ENCODE measurements at regions not wholly inside any gene's neighbourhood (a gene's known extent, or its start where the extent isn't known, plus 50 kb on each side); places are given as distances from the start of the nearest gene placed in this dataset.

GRCh38 chr12:68530299-68530698 lies 80.4 kb upstream of the RAP1B start:
- no peak for TF ChIP-seq ZNF292 (tag by site-specific recombination; IDR thresholded peaks at IDR 0.05; ENCODE audit: borderline replicate concordance, low read depth)
- no peak for TF ChIP-seq WT1 (tag by site-specific recombination; IDR thresholded peaks at IDR 0.05)
- no peak for TF ChIP-seq CTCF (tag by site-specific recombination; IDR thresholded peaks at IDR 0.05)
- no peak for TF ChIP-seq ZNF624 (tag by site-specific recombination; IDR thresholded peaks at IDR 0.05)
- no peak for TF ChIP-seq SETDB1 (IDR thresholded peaks at IDR 0.05; ENCODE audit: insufficient read length, low read length)
- TF ChIP-seq ZNF571 (tag by site-specific recombination; IDR thresholded peaks at IDR 0.05) = no peak
- TF ChIP-seq, protein P1, sequence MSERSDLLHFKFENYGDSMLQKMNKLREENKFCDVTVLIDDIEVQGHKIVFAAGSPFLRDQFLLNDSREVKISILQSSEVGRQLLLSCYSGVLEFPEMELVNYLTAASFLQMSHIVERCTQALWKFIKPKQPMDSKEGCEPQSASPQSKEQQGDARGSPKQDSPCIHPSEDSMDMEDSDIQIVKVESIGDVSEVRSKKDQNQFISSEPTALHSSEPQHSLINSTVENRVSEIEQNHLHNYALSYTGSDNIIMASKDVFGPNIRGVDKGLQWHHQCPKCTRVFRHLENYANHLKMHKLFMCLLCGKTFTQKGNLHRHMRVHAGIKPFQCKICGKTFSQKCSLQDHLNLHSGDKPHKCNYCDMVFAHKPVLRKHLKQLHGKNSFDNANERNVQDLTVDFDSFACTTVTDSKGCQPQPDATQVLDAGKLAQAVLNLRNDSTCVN (tag by site-specific recombination; optimal IDR thresholded peaks at IDR 0.05) = no peak
- TF ChIP-seq ZSCAN30 (tag by site-specific recombination; IDR thresholded peaks at IDR 0.05) = no peak
- TF ChIP-seq ZBTB49 (tag by site-specific recombination; IDR thresholded peaks at IDR 0.05; ENCODE audit: low read depth) = no peak
- TF ChIP-seq ZNF26 (tag by site-specific recombination; IDR thresholded peaks at IDR 0.05) = no peak
- TF ChIP-seq ZNF140 (tag by site-specific recombination; IDR thresholded peaks at IDR 0.05) = no peak
- TF ChIP-seq ZNF776 (tag by site-specific recombination; IDR thresholded peaks at IDR 0.05; ENCODE audit: borderline replicate concordance) = no peak
- TF ChIP-seq ZNF555 (tag by site-specific recombination; conservative IDR thresholded peaks at IDR 0.05) = no peak
- TF ChIP-seq ZNF626 (tag by site-specific recombination; IDR thresholded peaks at IDR 0.05) = no peak

Data from HEK293 (cell line).